ENCODE measurements at regions not wholly inside any gene's neighbourhood (a gene's known extent, or its start where the extent isn't known, plus 50 kb on each side); places are given as distances from the start of the nearest gene placed in this dataset.

GRCh38 chr21:26739189-26739588, 106.0 kb downstream of the ADAMTS1 start:
- BruUV-seq (replicated peaks), result no TSS peak
- intact Hi-C loops (cut with micrococcal nuclease; ENCODE audit: unreplicated experiment), result no loop called here
- DNase-seq, result no peak

DNA sequence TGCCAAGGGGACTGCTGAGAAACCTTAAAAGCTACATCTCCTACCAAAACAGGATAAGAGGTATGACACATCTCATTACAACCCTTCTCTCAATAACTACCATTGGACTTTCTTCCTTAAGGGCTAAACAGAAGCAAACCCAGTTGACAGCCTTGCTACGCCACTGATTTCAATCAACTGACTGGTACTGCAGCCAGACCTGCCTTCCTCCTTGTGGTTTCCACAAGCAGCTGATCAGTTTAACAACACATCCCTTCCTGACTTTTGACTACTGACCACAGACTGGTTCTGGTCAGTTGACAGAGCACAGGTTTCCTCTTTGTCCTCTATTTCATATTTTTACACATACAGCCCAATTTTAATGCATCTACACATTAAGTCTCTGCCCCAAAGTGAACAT, 108.8 kb downstream of the ADAMTS1 start:
- Mint-ChIP-seq H3K27me3 (ENCODE audit: unreplicated experiment) (peaks cover 9% of the 10 kb centered on the region), H3K9me3 (ENCODE audit: low read depth, unreplicated experiment) (no peaks in the 10 kb centered on the region), H3K4me1 (ENCODE audit: low read depth, unreplicated experiment) (no peaks in the 10 kb centered on the region), H3K27ac (ENCODE audit: unreplicated experiment) (no peak overlapping the region), H3K36me3 (ENCODE audit: insufficient read depth, unreplicated experiment) (no peaks in the 10 kb centered on the region), H3K4me3 (ENCODE audit: low read depth, unreplicated experiment) (no peak overlapping the region)
- intact Hi-C loops (cut with micrococcal nuclease; ENCODE audit: unreplicated experiment), result no loop called here
- DNase-seq, result no peak
- CTCF ChIA-PET, result no interaction called here
- BruUV-seq (replicated peaks), result no TSS peak
- TF ChIP-seq, protein P1, sequence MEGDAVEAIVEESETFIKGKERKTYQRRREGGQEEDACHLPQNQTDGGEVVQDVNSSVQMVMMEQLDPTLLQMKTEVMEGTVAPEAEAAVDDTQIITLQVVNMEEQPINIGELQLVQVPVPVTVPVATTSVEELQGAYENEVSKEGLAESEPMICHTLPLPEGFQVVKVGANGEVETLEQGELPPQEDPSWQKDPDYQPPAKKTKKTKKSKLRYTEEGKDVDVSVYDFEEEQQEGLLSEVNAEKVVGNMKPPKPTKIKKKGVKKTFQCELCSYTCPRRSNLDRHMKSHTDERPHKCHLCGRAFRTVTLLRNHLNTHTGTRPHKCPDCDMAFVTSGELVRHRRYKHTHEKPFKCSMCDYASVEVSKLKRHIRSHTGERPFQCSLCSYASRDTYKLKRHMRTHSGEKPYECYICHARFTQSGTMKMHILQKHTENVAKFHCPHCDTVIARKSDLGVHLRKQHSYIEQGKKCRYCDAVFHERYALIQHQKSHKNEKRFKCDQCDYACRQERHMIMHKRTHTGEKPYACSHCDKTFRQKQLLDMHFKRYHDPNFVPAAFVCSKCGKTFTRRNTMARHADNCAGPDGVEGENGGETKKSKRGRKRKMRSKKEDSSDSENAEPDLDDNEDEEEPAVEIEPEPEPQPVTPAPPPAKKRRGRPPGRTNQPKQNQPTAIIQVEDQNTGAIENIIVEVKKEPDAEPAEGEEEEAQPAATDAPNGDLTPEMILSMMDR (IDR thresholded peaks at IDR 0.05; ENCODE audit: unreplicated experiment), result no peak

More at GRCh38 chr21:26739189-26739588, 106.0 kb downstream of the ADAMTS1 start:
- no peak overlapping the region for H3K4me3 Mint-ChIP-seq (ENCODE audit: low read depth, unreplicated experiment)
- H3K27me3 Mint-ChIP-seq (ENCODE audit: unreplicated experiment), result peaks cover 9% of the 10 kb centered on the region
- H3K27ac Mint-ChIP-seq (ENCODE audit: unreplicated experiment), result no peak overlapping the region
- CTCF ChIA-PET, result no interaction called here
- no peaks in the 10 kb centered on the region for H3K9me3 Mint-ChIP-seq (ENCODE audit: low read depth, unreplicated experiment)
- TF ChIP-seq, protein P1 (IDR thresholded peaks at IDR 0.05; ENCODE audit: unreplicated experiment), result no peak
- H3K4me1 Mint-ChIP-seq (ENCODE audit: low read depth, unreplicated experiment), result no peaks in the 10 kb centered on the region
- H3K36me3 Mint-ChIP-seq (ENCODE audit: insufficient read depth, unreplicated experiment), result no peaks in the 10 kb centered on the region

- Mint-ChIP-seq H3K27me3 (ENCODE audit: unreplicated experiment) (peaks cover 9% of the 10 kb centered on the region), H3K36me3 (ENCODE audit: insufficient read depth, unreplicated experiment) (no peaks in the 10 kb centered on the region), H3K9me3 (ENCODE audit: low read depth, unreplicated experiment) (no peaks in the 10 kb centered on the region), H3K27ac (ENCODE audit: unreplicated experiment) (no peak overlapping the region), H3K4me1 (ENCODE audit: low read depth, unreplicated experiment) (no peaks in the 10 kb centered on the region), H3K4me3 (ENCODE audit: low read depth, unreplicated experiment) (no peak overlapping the region)
- TF ChIP-seq, protein P1 (IDR thresholded peaks at IDR 0.05; ENCODE audit: unreplicated experiment), result peak; percentile 29
- CTCF ChIA-PET, result interaction anchor here (1.0 kb wide), 1 partner anchor 83 kb away, joined by 4 read pairs; no protein-coding TSS in a partner anchor
- peak; percentile 44 for DNase-seq
- BruUV-seq (replicated peaks), result no TSS peak
- intact Hi-C loops (cut with micrococcal nuclease; ENCODE audit: unreplicated experiment), result no loop called here
Observed at GRCh38 chr21:26732432-26733221, 112.6 kb downstream of the ADAMTS1 start.

DNA sequence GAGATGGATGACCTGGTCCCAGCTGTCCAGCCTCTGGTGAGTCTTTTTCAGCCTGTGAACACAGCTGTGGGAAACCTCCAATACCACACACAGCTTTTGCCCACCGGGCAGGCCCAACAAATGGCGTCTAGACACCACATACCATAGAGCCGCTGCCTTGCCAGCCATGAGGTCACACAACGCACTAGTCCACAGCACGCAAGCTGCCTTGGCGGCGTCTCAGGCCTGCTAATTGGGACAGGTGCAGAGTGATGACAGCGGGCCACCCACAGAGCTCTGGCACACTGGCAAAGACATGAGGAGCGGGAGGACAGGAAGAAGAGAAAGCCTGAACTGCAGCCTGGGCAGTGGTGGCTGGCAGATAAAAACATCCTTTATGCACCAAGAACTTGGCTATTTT, 125.5 kb downstream of the ADAMTS1 start:
- BruUV-seq (replicated peaks), result no TSS peak
- no peak overlapping the region for H3K4me3 Mint-ChIP-seq (ENCODE audit: low read depth, unreplicated experiment)
- no peaks in the 10 kb centered on the region for H3K4me1 Mint-ChIP-seq (ENCODE audit: low read depth, unreplicated experiment)
- CTCF ChIA-PET, result interaction anchor here (0.7 to 0.9 kb wide), 2 partner anchors 11 to 913 kb away, joined by 3 to 6 read pairs; no protein-coding TSS in a partner anchor
- H3K27ac Mint-ChIP-seq (ENCODE audit: unreplicated experiment), result no peak overlapping the region
- TF ChIP-seq, protein P1 (IDR thresholded peaks at IDR 0.05; ENCODE audit: unreplicated experiment), result no peak
- no peaks in the 10 kb centered on the region for H3K9me3 Mint-ChIP-seq (ENCODE audit: low read depth, unreplicated experiment)
- no peaks in the 10 kb centered on the region for H3K36me3 Mint-ChIP-seq (ENCODE audit: insufficient read depth, unreplicated experiment)
- intact Hi-C loops (cut with micrococcal nuclease; ENCODE audit: unreplicated experiment), result loop anchor here (5.0 to 10.0 kb wide), 3 partner anchors 555 to 1105 kb away; no protein-coding TSS in a partner anchor
- no peaks in the 10 kb centered on the region for H3K27me3 Mint-ChIP-seq (ENCODE audit: unreplicated experiment)
- DNase-seq, result no peak

Measured in Calu3 (cell line).